GDM1 (cell line): ENCODE measurements at regions not wholly inside any gene's neighbourhood (a gene's known extent, or its start where the extent isn't known, plus 50 kb on each side); places are given as distances from the start of the nearest gene placed in this dataset.

ENCODE experiments used
- DNase-seq: peaks from one replicate; lab custom pipeline; 2025; lab: John Stamatoyannopoulos, UW

GRCh38 chr10:88083597-88083989, 220.2 kb downstream of the PTEN start:
- no peak for DNase-seq

GRCh38 chr10:88086187-88086960, 222.9 kb downstream of the PTEN start:
- no peak for DNase-seq

- DNase-seq: no peak
Observed at GRCh38 chr10:88088441-88089340, 225.3 kb downstream of the PTEN start.

GRCh38 chr10:88089498-88089897, 226.1 kb downstream of the PTEN start:
- no peak for DNase-seq

- peak; percentile 62 for DNase-seq
Observed at GRCh38 chr10:88090568-88091214, 227.3 kb downstream of the PTEN start.

GRCh38 chr10:88091490-88092061, 228.2 kb downstream of the PTEN start:
- DNase-seq: peak; percentile 10

GRCh38 chr10:88092265-88092664, 228.8 kb downstream of the PTEN start:
- DNase-seq: no peak

GRCh38 chr10:88092973-88093372, 229.5 kb downstream of the PTEN start:
- no peak for DNase-seq

GRCh38 chr10:88094795-88095194, 231.4 kb downstream of the PTEN start:
- no peak for DNase-seq

GRCh38 chr10:88095223-88095721, 231.8 kb downstream of the PTEN start:
- DNase-seq: no peak

- no peak for DNase-seq
Observed at GRCh38 chr10:88095778-88096431, 232.5 kb downstream of the PTEN start.

GRCh38 chr10:88097092-88097516, 233.7 kb downstream of the PTEN start:
- no peak for DNase-seq

- DNase-seq: no peak
Observed at GRCh38 chr10:88097536-88097935, 234.1 kb downstream of the PTEN start.

GRCh38 chr10:88100281-88100680, 236.9 kb downstream of the PTEN start:
- no peak for DNase-seq

GRCh38 chr10:88101666-88102065, 238.2 kb downstream of the PTEN start:
- DNase-seq: no peak

GRCh38 chr10:88103576-88103975, 240.2 kb downstream of the PTEN start:
- DNase-seq: no peak

GRCh38 chr10:88104223-88104622, 240.8 kb downstream of the PTEN start:
- no peak for DNase-seq

- DNase-seq: peak; percentile 71
Observed at GRCh38 chr10:88106366-88106765, 242.9 kb downstream of the PTEN start.

GRCh38 chr10:88107296-88108097, 244.1 kb downstream of the PTEN start:
- no peak for DNase-seq

GRCh38 chr10:88108115-88108610, 244.7 kb downstream of the PTEN start:
- peak; percentile 84 for DNase-seq
